ENCODE measurements at regions not wholly inside any gene's neighbourhood (a gene's known extent, or its start where the extent isn't known, plus 50 kb on each side); places are given as distances from the start of the nearest gene placed in this dataset.
"Not testable (repeated sequence)": the region's sequence is repeated elsewhere in the genome, so short reads cannot be mapped to it uniquely, and the experiment has no call there.

DNA sequence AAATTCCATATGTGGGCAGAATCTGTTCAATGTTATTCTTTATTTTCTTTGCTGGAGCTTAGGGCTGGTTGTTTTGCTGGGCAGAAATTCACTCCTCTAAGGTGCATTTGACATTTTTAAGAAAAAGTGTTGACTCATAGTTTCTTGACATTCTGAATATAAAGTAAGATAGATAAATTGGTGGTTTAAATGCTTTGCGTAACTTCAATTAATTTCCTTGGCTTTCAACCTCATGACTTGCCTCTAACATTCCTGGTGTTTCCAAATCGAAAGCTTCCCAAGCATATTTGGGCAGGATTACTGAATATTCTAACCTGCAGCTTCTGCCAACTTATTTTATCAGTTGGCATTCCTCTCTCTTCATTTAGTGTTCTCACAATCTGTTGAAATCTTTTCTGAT, 718.7 kb upstream of the ADGRB3 start:
- no peak for DNase-seq (ENCODE audit: low spot score)
- FAIRE-seq = no peak

- DNase-seq (ENCODE audit: low spot score) (no peak), FAIRE-seq (no peak)
Measured at GRCh38 chr6:67914419-67914818, 720.7 kb upstream of the ADGRB3 start.

- no peak for FAIRE-seq
- DNase-seq (ENCODE audit: low spot score) = no peak
Measured at GRCh38 chr6:67909354-67909753, 725.7 kb upstream of the ADGRB3 start.

DNA sequence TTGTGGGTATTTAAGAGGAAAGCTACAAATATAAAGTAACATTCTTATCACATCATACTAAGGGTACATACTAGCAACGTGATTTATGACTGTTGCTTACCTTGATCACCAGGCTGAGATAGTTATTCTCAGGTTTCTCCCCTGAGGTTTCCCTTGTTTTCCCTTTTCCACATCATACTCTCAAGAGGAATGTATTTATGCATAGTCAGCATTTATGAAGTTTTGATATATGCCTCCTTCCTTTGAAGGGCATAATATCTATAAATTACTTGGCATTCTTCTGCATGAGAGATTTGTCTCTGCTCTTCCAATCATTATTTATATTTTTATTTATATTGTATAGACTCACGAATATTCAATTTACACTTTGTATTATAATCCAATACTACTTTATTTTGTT, 726.7 kb upstream of the ADGRB3 start:
- no peak for DNase-seq (ENCODE audit: low spot score)
- no peak for FAIRE-seq

DNA sequence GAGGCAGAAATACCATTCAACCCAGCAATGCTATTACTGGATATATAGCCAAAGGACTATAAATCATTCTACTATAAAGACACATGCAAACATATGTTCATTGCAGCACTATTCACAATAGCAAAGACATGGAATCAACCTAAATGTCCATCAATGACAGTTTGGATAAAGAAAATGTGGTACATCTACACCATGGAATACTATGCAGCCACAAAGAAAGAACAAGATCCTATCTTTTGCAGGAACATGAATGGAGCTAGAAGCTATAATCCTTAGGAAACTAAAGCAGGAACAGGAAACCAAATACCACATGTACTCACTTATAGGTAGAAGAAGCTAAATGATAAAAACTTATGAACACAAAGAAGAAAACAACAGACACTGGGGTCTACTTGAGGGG, 730.3 kb upstream of the ADGRB3 start:
- not testable (repeated sequence) for FAIRE-seq

DNA sequence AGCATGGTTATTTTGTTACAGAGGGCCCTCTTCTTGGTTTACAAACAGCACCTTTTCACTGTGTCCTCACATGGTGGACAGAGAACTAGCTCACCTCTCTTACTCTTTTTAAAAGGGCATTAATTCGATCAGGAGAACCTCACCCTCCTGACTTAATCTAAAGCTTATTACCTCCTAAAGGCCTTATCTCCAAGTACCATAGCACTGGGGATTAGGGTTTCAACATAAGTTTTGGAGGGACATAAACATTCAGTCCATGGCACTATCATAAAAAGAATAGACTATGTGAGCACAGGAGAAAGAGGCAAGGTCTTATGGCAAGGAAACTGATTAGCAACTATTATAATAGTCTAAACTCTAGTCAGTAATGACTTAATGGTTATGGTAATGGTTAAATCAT, 736.2 kb upstream of the ADGRB3 start:
- DNase-seq (ENCODE audit: low spot score) (no peak), FAIRE-seq (no peak)

More for the DNA sequence above, 730.3 kb upstream of the ADGRB3 start:
- DNase-seq (ENCODE audit: low spot score) = not testable (repeated sequence)

GRCh38 chr6:67897998-67898607, 737.0 kb upstream of the ADGRB3 start:
- FAIRE-seq (no peak), DNase-seq (ENCODE audit: low spot score) (no peak)

DNA sequence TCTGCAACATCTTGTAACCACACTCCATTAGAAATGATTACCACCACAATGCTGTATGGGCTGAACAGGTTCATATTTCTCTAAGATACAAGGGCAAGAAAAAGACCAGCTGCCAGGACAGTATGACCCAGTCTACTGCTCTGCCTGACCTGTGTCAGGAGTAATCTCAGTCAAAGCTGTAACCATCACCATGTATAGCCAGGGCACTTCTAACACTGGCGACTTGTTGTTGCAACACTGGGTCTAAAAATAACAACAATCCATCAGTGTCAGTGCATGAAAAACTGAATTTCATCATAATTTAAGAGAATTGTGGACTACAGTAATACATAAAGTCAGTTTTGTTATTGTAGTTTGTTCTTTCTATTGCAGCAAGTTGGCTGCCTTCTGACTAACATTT, 738.6 kb upstream of the ADGRB3 start:
- no peak for DNase-seq (ENCODE audit: low spot score)
- FAIRE-seq = no peak

DNA sequence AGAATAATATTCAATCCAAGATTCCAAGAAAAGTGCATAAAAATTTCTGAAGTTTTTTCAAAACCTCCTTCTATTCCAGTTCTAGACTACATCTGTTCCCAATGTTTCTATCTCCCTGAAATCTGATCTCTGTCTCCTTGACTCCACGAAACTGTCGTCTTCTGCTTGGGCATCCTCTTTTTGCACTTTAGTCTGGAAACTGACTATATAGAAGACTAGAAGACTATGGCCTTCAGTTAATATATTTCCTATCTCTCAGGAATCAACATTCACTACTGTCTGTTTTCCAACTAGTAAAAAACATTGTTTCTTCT, 745.4 kb upstream of the ADGRB3 start:
- DNase-seq (ENCODE audit: low spot score) (no peak), FAIRE-seq (no peak)

GRCh38 chr6:67888886-67889681, 746.0 kb upstream of the ADGRB3 start:
- DNase-seq (ENCODE audit: low spot score) (no peak), FAIRE-seq (no peak)

GRCh38 chr6:67888546-67888885, 746.6 kb upstream of the ADGRB3 start:
- FAIRE-seq (no peak), DNase-seq (ENCODE audit: low spot score) (no peak)

GRCh38 chr6:67887747-67888545, 747.1 kb upstream of the ADGRB3 start:
- DNase-seq (ENCODE audit: low spot score) (no peak), FAIRE-seq (no peak)

DNA sequence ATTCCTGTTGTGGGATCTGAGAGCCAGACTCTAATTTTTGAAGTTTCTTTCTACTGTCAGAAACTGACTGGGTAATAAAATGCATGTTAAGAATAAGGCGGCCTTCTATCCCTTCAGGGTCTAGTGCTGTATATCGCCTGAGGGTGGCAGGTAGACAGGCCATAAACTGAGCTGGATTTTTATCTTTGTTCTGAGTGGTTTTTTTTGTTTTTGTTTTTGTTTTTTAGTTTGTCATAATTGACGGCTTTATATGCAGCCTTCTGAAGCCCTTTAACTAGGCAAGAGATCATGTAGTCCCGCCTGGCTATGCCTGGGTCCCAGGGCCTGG, 747.7 kb upstream of the ADGRB3 start:
- FAIRE-seq (no peak), DNase-seq (ENCODE audit: low spot score) (no peak)

- DNase-seq (ENCODE audit: low spot score) (no peak), FAIRE-seq (no peak)
Measured at GRCh38 chr6:67886840-67887292, 748.2 kb upstream of the ADGRB3 start.

GRCh38 chr6:67886036-67886707, 748.9 kb upstream of the ADGRB3 start:
- DNase-seq (ENCODE audit: low spot score) (no peak), FAIRE-seq (no peak)

DNA sequence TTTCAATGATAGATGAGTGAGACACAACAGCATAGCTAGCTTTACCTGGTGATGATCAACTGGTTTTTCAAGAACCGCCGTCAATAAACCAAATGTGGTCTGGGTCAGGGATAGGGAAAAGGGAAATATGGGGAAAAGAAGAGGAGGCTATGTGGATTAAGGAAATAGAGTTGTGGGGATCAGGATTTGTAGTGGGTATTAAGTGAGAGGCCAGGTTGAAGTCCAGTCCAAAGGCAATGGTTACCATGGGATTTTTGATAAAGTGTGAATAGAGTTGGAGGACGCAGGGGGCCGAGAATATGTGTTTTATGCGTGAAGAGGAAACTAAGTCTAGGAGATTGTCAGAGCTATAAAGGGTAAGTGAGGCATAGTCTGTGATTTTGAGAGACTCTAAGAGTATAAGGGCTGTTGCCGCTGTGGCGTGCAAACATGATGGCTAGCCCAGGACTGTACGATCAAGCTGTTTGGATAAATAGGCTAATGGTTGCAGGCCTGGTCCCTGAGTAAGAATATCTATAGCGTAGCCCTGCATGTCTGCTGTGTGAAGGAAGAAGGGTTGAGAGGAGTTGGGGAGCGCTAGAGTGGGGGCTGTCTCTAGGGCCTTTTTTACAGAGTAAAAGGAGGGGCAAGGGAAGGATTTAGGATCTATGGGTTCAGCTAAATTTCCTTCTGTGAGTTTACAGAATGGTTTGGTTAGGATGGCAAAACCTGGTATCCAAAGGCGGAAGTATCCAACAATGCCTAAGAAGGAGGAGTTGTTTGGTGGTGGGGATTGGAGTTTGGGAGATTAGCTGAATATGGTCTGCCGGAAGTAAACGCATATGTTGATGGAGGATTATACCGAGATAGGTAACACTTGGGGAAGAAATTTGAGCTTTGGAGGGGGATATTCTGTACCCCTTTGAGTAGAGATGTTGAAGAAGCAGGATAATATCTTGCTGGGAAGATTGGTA, 749.7 kb upstream of the ADGRB3 start:
- DNase-seq (ENCODE audit: low spot score) (no peak), FAIRE-seq (no peak)

DNA sequence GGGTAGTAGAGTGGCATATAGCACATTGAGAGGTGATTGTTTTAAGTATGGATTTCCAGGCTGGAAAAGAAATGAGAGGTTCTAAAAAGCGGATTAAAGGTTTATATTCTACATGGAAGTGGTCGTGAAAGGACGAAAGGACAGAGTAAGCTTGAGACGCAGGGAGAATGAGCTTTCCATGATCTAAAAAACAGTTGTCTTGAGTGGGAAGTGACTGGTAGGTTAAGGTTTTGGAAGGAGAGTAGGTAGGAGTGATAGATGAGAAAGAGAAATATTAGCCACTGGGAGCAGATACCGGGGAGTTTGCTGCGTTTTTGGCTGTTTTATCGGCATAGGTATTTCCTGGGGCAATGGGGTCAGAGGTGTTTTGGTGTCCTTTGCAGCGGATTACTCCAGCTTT, 750.6 kb upstream of the ADGRB3 start:
- FAIRE-seq = no peak
- no peak for DNase-seq (ENCODE audit: low spot score)

DNA sequence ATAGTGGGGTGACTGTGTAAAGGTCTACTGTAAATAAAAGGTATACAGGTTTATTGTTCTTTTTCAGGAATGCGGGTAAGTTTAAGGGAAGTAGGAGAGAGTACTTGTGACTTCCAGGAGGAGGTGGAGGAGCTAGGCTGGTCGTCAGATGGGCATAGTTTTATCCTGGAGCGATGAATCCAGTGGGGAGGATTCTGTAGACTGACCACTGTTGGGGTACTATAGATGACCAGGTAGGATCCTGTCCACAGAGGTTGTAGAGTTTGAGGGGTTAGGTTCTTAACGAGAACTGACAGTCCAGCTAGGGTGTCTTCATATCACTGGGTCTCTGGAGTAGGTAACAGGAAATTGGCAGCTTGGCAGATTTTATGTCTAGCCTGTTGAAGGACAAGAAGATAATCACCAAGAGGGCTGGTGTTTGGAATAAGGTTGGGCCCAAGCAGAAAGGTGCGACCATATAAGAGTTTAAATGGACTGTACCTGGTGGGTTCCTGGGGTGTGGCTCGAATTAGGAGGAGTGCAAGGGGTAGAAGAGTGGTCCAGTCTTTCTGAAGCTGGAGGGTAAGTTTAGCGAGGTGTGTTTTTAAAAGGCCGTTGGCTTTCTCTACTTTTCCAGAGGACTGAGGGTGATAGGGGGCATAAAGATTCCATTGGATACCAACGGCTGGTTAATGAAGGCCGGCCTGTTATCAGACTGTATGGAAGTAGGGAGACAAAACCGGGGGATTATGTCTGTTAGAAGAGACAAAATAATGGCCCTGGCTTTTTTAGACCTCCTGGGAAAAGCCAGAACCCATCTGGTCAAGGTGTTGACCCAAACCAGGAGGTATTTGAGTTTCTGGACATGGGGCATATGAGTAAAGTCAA, 751.3 kb upstream of the ADGRB3 start:
- FAIRE-seq (no peak), DNase-seq (ENCODE audit: low spot score) (no peak)

DNA sequence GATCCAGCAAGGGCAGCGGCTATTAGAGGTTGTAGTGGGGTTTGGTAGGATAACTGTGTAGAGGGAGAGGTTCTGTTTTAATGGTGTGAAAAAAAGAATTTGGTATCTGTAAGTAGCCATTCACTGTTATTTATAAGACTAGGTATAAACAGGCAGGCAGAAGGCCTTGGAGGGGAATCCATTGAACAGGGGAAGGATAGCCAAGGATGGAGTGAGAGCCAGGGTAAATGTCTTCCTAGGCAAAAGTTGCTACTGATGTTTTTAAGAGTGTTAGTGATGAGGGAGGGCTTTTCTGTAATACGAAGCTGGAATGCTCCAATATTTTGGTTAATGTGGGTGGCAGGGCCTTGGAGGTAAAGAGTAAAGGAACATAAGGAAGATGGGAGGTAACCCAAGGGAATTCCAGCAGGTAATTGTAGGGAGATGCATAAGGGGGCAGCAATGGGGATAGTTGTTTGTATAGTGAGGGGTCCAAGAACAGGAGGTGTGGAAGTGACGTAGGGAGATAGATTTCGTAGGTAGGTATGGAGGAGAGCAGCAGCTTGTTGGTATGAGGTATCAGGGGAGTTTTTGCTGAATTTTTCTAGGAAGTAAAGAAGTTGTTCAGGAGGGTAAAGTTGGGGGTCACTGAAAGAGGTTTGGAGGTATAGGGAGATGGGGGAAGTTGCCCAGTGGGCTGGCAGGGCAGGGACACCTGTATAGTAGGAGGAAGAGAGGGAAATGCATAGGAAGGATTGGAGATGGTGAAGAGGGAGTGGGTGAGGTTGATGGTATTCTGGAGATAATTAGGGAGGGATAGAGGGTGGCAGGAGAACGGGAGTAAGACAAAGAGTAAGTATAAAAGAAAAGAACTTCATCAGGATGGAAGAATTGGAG, 752.4 kb upstream of the ADGRB3 start:
- no peak for FAIRE-seq

More for the DNA sequence above, 752.4 kb upstream of the ADGRB3 start:
- no peak for DNase-seq (ENCODE audit: low spot score)

All from urothelium cell line (cell line).